PFSK-1 (cell line): ENCODE measurements at regions not wholly inside any gene's neighbourhood (a gene's known extent, or its start where the extent isn't known, plus 50 kb on each side); places are given as distances from the start of the nearest gene placed in this dataset.

Source experiments
- SIN3A ChIP-seq: IDR thresholded peaks from 2 replicates; pipeline ENCODE4 v1.6.1; 2012; ENCODE audit warnings: mild to moderate bottlenecking, low read length, moderate library complexity, borderline replicate concordance; ENCODE audit not compliant: insufficient read depth
- TAF1 ChIP-seq: IDR thresholded peaks from 2 replicates; pipeline ENCODE4 v1.6.1; 2012; ENCODE audit warnings: low read length, control low read depth, borderline replicate concordance; ENCODE audit not compliant: insufficient read depth
- TF ChIP-seq, protein P1 (sequence below), 2 experiments: IDR thresholded peaks; 2 replicates each; pipeline versions ENCODE4 v1.6.1 to v1.8.0; 2011 to 2012; ENCODE audit warnings: low read depth in 2 of 2, low read length in 2 of 2, control low read depth in 1 of 2, inconsistent platforms in 1 of 2, mild to moderate bottlenecking in 1 of 2, moderate library complexity in 1 of 2; ENCODE audit not compliant: insufficient read depth in 1 of 2

DNA sequence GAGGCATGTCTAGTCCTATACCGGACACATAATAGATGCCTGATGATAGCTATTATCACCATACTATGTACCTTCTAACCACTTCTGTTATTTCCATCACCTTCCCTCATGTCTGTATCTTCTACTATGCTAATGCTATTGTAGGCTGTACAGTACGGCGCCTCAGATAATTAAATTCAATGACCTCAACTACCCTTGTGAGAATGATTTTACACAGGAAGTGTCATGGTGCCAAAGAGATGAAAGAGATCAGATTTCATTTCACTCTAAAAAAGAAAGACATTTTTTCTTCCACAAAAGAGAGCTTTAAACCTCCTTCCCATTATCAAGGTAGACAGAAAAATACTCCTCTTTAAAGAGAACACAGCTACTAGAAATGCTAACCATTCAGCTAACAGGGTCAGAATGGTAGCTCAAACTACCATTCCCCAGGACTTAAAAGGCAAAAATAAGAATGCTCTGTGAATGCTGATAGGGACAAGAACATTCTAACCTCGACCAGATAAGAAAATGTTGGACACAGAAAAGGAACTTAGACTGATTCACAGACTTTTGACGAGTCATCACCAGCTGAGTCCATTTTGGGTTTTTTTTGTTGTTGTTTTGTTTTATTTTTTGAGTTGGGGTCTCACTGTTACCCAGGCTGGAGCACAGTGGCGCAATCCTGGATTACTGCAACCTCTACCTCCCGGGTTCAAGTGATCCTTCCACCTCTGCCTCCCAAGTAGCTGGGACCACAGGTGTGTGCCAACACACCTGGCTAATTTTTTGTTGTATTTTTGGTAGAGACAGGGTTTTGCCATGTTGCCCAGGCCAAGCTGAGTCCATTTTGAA, 99.2 kb upstream of the RAPGEF2 start:
- TF ChIP-seq, protein P1, sequence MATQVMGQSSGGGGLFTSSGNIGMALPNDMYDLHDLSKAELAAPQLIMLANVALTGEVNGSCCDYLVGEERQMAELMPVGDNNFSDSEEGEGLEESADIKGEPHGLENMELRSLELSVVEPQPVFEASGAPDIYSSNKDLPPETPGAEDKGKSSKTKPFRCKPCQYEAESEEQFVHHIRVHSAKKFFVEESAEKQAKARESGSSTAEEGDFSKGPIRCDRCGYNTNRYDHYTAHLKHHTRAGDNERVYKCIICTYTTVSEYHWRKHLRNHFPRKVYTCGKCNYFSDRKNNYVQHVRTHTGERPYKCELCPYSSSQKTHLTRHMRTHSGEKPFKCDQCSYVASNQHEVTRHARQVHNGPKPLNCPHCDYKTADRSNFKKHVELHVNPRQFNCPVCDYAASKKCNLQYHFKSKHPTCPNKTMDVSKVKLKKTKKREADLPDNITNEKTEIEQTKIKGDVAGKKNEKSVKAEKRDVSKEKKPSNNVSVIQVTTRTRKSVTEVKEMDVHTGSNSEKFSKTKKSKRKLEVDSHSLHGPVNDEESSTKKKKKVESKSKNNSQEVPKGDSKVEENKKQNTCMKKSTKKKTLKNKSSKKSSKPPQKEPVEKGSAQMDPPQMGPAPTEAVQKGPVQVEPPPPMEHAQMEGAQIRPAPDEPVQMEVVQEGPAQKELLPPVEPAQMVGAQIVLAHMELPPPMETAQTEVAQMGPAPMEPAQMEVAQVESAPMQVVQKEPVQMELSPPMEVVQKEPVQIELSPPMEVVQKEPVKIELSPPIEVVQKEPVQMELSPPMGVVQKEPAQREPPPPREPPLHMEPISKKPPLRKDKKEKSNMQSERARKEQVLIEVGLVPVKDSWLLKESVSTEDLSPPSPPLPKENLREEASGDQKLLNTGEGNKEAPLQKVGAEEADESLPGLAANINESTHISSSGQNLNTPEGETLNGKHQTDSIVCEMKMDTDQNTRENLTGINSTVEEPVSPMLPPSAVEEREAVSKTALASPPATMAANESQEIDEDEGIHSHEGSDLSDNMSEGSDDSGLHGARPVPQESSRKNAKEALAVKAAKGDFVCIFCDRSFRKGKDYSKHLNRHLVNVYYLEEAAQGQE (IDR thresholded peaks at IDR 0.05; ENCODE audit: insufficient read depth in 1 of 2, low read depth in 2 of 2, low read length in 2 of 2) = no peak
- TF ChIP-seq SIN3A (no peak), TAF1 (peak; percentile 48; the same call in 1 of the 2 replicates)
